Fibroblast of villous mesenchyme (primary cell): ENCODE measurements at regions not wholly inside any gene's neighbourhood (a gene's known extent, or its start where the extent isn't known, plus 50 kb on each side); places are given as distances from the start of the nearest gene placed in this dataset.

ENCODE experiments used
- DNase-seq: peaks from one replicate; pipeline ENCODE4 v3.0.0-alpha.2; 2010; ENCODE audit warnings: low read depth
- H3K4me3 ChIP-seq: 2 replicates; pipeline ENCODE4 v1.5.1; 2011; ENCODE audit warnings: low read depth, mild to moderate bottlenecking, low read length
- TF ChIP-seq, protein P1 (sequence below): IDR thresholded peaks from 2 replicates; pipeline ENCODE4 v1.5.1; 2012; ENCODE audit warnings: low read depth, mild to moderate bottlenecking, low read length; ENCODE audit not compliant: insufficient read depth

DNA sequence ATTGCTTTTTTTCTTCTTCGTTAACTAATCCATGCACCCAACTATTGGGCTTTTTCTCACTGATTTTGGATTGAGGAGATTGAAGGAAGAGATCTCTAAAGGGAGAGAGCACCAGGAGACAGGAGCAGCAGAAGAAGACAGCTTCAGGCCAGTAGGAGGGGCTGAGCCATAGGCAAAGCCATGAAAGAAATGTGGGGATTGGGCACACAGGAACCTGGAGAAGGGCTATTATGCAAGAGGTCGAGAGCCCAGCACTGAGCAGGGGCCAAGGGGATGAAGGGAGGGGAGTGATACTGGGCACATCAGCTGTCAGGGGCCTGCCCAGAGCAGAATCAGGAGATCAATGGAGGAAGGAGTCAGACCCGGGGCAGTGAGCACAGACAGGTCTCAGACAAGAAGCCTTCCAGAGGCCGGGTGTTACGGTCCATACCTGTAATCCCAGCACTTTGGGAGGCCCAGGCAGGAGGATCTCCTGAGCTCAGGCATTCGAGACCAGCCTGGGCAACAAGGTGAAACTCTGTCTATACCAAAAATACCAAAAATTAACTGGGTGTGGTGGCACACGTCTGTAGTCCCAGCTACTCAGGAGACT is 140.9 kb downstream of the BCOR start:
- no peak overlapping the region for H3K4me3 ChIP-seq
- TF ChIP-seq, protein P1, sequence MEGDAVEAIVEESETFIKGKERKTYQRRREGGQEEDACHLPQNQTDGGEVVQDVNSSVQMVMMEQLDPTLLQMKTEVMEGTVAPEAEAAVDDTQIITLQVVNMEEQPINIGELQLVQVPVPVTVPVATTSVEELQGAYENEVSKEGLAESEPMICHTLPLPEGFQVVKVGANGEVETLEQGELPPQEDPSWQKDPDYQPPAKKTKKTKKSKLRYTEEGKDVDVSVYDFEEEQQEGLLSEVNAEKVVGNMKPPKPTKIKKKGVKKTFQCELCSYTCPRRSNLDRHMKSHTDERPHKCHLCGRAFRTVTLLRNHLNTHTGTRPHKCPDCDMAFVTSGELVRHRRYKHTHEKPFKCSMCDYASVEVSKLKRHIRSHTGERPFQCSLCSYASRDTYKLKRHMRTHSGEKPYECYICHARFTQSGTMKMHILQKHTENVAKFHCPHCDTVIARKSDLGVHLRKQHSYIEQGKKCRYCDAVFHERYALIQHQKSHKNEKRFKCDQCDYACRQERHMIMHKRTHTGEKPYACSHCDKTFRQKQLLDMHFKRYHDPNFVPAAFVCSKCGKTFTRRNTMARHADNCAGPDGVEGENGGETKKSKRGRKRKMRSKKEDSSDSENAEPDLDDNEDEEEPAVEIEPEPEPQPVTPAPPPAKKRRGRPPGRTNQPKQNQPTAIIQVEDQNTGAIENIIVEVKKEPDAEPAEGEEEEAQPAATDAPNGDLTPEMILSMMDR: no peak
- DNase-seq: no peak

DNA sequence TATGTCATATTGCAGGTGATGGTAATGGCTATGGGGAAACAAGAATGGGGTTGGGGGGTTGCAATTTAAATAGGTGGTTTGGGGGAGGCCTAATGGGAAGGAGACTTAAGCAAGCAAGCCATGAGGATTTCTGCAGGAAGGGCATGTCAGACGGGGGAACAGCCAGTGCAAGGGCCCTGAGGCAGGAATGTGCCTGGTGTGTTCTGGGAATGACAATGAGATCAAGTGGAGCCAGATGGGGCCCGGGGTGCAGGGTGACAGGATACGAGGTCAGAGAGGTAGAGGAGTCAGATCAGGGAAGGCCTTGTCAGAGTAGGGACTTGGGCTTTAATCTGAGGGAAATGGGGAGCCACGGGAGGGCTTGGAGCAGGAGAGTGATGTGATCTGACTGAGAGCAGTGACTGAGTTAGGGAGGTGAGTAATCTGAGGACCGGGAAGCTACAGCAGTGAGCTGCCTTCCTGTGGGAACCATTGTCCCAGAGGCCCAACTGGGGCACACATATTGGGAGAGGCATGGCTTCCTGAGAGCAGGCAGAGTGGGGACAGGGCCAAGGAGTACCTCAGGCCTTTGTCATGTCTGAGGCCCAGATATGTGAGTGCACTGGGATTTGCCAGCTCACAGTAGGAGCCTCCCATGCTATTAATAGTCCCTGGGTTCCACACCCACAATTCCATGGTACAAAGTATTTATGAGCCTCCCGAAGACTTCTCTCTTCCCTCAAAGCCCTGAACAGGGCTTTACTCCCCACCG is 139.8 kb downstream of the BCOR start:
- DNase-seq: no peak
- H3K4me3 ChIP-seq: no peak overlapping the region
- TF ChIP-seq, protein P1: no peak

DNA sequence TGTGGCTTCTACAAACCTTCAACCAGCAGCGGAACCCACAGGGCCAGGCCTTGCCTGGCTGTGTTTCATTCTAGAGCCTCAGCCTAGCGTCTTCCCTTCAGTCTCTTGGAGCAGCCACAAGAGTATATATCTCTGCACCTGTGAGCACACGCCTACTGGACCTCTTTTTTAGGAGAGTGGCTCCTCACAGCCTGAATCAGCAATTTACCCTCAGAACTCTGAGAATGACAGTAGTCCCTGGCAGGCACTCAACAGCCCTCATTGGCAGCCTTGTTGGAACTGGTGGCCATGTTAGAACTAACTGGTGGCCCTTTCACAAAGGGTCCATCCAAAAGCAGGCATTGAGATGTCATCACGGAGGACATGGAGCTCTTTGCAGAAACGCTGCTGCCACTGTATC is 138.9 kb downstream of the BCOR start:
- no peak for DNase-seq
- TF ChIP-seq, protein P1: no peak
- no peak overlapping the region for H3K4me3 ChIP-seq

DNA sequence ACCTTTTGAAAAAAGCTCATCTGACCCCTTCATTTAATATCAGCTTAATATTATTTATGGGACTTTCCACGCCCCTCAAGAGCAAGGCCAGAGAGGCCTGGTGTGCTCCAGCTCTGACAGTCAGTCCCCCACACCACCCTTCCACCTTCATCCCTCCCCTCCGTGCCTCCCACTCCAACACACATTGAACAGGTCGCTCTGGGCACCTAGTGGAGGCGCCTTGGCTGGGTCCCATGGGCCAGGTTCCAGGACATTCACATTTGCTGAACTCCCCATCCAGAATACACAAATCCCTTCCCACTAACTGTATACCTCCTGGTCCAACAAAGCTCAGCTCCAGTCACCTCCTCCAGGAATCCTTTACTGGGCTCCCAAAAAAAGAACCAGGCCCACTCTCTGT is 137.5 kb downstream of the BCOR start:
- TF ChIP-seq, protein P1: no peak
- no peak for DNase-seq
- no peak overlapping the region for H3K4me3 ChIP-seq

DNA sequence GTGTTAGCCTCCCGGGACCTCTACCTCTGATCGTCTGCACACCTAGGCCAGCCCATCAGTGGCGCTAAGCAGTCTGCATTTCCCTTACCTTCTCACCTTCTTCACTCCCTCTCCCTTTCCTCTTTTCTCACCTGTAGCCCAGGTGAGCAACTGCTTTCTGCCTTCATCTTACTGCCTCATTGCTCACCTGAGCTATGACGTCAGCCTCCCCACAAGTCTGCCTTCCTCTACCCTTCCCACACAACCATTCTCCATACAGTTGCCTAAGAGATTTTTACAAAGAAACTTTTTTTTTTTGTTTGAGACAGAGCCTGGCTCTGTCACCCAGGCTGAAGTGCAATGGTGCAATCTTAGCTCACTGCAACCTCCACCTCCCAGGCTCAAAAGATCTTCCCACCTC is 136.3 kb downstream of the BCOR start:
- no peak for DNase-seq
- H3K4me3 ChIP-seq: no peak overlapping the region
- TF ChIP-seq, protein P1: no peak

DNA sequence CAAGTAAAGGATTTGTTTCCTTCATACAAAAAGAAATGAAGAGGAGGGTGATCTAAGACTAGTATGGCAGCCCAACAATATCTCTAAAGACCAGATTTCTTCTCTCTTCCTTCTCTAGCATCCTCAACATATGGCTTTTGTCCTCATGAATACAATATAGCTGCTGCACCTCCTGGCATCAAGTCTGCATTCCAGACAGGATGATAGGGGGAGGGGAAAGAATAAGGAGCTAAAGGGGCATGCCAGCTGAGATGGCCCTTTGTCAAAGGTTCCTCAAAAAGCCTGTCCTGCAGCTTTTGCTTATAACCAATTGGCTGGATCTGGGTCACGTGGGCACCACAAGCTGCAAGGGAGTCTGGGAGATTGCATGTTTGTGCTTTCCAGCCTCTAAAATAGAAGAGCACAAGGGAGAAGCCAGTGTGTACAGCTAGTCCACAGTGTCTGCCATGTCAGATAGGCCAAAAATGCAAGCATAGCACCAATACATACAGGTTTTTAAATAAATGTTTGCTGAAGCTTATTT is 132.6 kb downstream of the BCOR start:
- no peak overlapping the region for H3K4me3 ChIP-seq
- TF ChIP-seq, protein P1: no peak
- DNase-seq: no peak
